IMR-90 (cell line): ENCODE measurements at regions not wholly inside any gene's neighbourhood (a gene's known extent, or its start where the extent isn't known, plus 50 kb on each side); places are given as distances from the start of the nearest gene placed in this dataset.

ENCODE experiments used
- CTCF ChIP-seq: conservative IDR thresholded peaks from 2 replicates; pipeline ENCODE4 v1.5.1; 2012; ENCODE audit warnings: mild to moderate bottlenecking, low read depth, low read length, improper control_type of control experiment
- ELK1 ChIP-seq: fragments of 150-350 bp; IDR thresholded peaks from 2 replicates; pipeline ENCODE4 v1.6.1; 2016; ENCODE audit warnings: low read depth, mild to moderate bottlenecking, low read length, moderate library complexity, borderline replicate concordance
- MAFK ChIP-seq: IDR thresholded peaks from 2 replicates; pipeline ENCODE4 v1.6.1; 2012; ENCODE audit warnings: low read depth, low read length, improper control_type of control experiment
- POLR2A ChIP-seq: IDR thresholded peaks from 2 replicates; pipeline ENCODE4 v1.6.1; 2012; ENCODE audit warnings: mild to moderate bottlenecking, low read depth, low read length
- RAD21 ChIP-seq: IDR thresholded peaks from 2 replicates; pipeline ENCODE4 v1.6.1; 2012; ENCODE audit warnings: low read length, improper control_type of control experiment
- RFX5 ChIP-seq: IDR thresholded peaks from 2 replicates; pipeline ENCODE4 v1.8.0; 2012; ENCODE audit warnings: low read depth, mild to moderate bottlenecking, low read length, moderate library complexity
- SMC3 ChIP-seq: fragments of 150-350 bp; IDR thresholded peaks from 2 replicates; pipeline ENCODE4 v1.6.1; 2016; ENCODE audit warnings: low read depth, mild to moderate bottlenecking, antibody characterized with exemption, low read length, moderate library complexity
- USF2 ChIP-seq: fragments of 150-350 bp; IDR thresholded peaks from 2 replicates; pipeline ENCODE4 v1.6.1; 2017; ENCODE audit warnings: mild to moderate bottlenecking, antibody characterized with exemption, low read length, low read depth

GRCh38 chr5:87778876-87779275 is 366.1 kb upstream of the CCNH start:
- no peak for TF ChIP-seq CTCF
- no peak for TF ChIP-seq USF2
- TF ChIP-seq RAD21: no peak
- no peak for TF ChIP-seq ELK1
- no peak for TF ChIP-seq MAFK
- no peak for TF ChIP-seq POLR2A
- TF ChIP-seq SMC3: no peak
- no peak for TF ChIP-seq RFX5
